Neural cell (in vitro differentiated cells): ENCODE measurements at regions not wholly inside any gene's neighbourhood (a gene's known extent, or its start where the extent isn't known, plus 50 kb on each side); places are given as distances from the start of the nearest gene placed in this dataset.

Experiments used
- CTCF ChIP-seq: fragments of 450-650 bp; IDR thresholded peaks from 2 replicates; pipeline ENCODE4 v1.5.1; 2014; ENCODE audit warnings: antibody characterized with exemption, mild to moderate bottlenecking, moderate library complexity; ENCODE audit not compliant: poor library complexity, severe bottlenecking
- EP300 ChIP-seq: fragments of 450-650 bp; conservative IDR thresholded peaks from 2 replicates; pipeline ENCODE4 v1.6.1; 2014; ENCODE audit warnings: antibody characterized with exemption, mild to moderate bottlenecking, moderate library complexity; ENCODE audit not compliant: poor library complexity, severe bottlenecking
- EZH2 ChIP-seq: fragments of 200-600, 300-800 bp; shearing (Covaris generic), sonication (generic); IDR thresholded peaks from 2 replicates; pipeline ENCODE4 v1.6.1; 2014; ENCODE audit warnings: antibody characterized with exemption, low read length, borderline replicate concordance, mild to moderate bottlenecking; ENCODE audit not compliant: insufficient read depth, poor library complexity, severe bottlenecking
- POLR2AphosphoS5 ChIP-seq: IDR thresholded peaks from 2 replicates; pipeline ENCODE4 v1.6.1; 2012
- REST ChIP-seq: IDR thresholded peaks from 2 replicates; pipeline ENCODE4 v1.6.1; 2012; ENCODE audit warnings: borderline replicate concordance
- SMC3 ChIP-seq: fragments of 450-650 bp; conservative IDR thresholded peaks from 2 replicates; pipeline ENCODE4 v1.6.1; 2014; ENCODE audit warnings: antibody characterized with exemption, mild to moderate bottlenecking, moderate library complexity; ENCODE audit not compliant: poor library complexity
- TAF1 ChIP-seq: IDR thresholded peaks from 2 replicates; pipeline ENCODE4 v1.6.1; 2012; ENCODE audit warnings: low read depth

- TF ChIP-seq SMC3 (no peak), CTCF (no peak), TAF1 (no peak), EZH2 (no peak), EP300 (no peak), POLR2AphosphoS5 (no peak), REST (no peak)
These were observed 266.3 kb downstream of the PSAT1 start for GRCh38 chr9:78563269-78563668.
